HG03135 (cell line): ENCODE measurements at regions not wholly inside any gene's neighbourhood (a gene's known extent, or its start where the extent isn't known, plus 50 kb on each side); places are given as distances from the start of the nearest gene placed in this dataset.

ENCODE experiments used
- ATAC-seq: cut with Tn5 transposase; IDR thresholded peaks from one replicate; pipeline ENCODE4 v1.9.1; 2021; ENCODE audit warnings: mild to moderate bottlenecking, moderate library complexity; ENCODE audit not compliant: unreplicated experiment

- no peak for ATAC-seq
Measured at GRCh38 chr3:109532257-109533216, 195.2 kb upstream of the DPPA4 start.

DNA sequence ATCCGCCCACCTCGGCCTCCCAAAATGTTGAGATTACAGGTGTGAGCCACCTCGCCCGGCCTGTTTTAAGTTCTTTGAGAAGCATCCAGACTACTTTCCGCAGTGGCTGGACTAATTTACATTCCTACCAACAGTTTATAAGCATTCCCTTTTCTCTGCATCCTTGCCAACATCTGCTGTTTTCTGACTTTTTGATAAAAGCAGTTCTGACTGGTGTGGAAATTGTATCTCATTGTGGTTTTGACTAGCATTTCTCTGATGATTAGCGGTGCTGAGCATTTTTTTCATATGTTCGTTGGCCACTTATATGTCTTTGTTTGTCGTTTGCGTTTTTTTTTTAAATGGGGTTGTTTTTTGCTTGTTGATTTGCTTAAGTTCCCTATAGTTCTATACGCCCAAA lies 208.4 kb upstream of the DPPA4 start:
- ATAC-seq, result no peak

- ATAC-seq, result no peak
Measured at GRCh38 chr3:109548192-109548938, 211.0 kb upstream of the DPPA4 start.

- ATAC-seq, result no peak
Measured at GRCh38 chr3:109553591-109554371, 216.4 kb upstream of the DPPA4 start.

- no peak for ATAC-seq
Measured at GRCh38 chr3:109559389-109559788, 222.0 kb upstream of the DPPA4 start.

- ATAC-seq, result no peak
Measured at GRCh38 chr3:109563149-109563548, 225.8 kb upstream of the DPPA4 start.

DNA sequence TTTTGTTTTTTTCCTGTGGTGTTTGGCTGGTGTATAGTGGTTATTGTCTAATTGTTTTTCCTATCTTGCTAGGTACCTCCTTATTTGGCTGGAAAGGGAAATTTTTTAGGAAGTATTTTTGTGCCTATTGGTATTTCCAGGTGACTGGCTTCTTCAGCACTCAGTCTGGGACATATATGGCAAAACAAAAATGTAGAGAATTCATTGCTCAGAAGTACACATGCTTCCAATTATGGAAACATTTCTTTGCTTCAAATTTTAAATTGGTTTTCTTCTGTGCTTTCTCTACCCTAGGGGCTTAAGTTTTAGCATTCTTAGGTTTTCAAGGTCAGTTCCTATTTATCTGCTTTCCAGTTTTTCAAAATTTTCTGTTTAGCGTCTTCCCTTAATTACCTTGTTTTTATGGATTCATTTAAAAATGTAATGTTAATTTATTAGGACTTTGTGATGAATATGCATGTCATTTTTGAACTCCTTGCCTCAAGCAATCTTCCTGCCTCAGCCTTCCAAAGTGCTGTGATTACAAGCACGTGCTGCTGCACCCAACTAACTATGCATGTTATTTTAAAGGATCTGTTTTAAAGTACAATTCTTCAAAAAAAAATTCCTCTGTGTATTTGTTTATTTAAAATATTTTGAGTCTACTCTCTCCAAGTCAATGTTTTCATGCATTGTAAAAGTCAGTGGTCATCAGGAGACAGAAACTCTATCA lies 231.9 kb upstream of the DPPA4 start:
- no peak for ATAC-seq

GRCh38 chr3:109570408-109570807 lies 233.1 kb upstream of the DPPA4 start:
- ATAC-seq, result no peak

DNA sequence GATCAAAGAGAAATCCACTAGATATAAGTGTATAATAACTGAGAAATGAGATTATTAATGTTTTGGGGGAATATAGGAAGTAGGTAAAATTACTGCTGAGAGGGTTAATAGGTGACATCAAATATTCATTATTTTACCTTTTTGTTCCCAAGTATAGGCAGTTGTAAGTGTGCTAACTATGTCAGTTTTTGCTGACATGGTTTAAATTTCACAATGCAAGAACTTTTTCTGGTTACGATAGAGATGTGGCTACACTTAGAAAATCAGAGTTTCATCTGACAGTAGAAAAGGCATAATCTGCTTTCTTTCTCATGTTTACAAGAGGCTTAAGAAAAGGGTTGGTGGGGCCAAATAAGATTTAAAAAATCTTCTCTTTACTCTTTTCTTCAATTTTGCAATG lies 235.0 kb upstream of the DPPA4 start:
- ATAC-seq, result no peak

DNA sequence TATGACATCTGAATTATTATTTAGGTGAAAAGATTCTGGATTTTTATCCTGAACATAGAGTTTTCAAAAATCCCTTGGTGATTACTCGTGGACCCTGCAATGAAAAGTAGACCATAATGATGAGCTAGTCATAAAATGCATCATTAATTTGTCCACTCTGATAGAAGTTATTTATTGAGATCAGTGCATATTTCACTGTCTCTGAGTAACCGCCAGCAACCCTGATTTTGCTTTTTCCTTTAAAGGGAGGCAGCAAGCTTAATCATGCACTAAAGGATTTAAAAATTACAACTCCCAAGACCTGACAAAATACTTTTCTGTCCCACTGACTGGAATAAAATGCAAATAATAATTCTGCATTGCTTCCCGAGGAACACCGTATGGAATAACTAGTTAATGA lies 259.6 kb upstream of the DPPA4 start:
- no peak for ATAC-seq

GRCh38 chr3:109597444-109597843 lies 260.1 kb upstream of the DPPA4 start:
- ATAC-seq, result no peak

GRCh38 chr3:109607897-109608296 lies 270.6 kb upstream of the DPPA4 start:
- no peak for ATAC-seq

DNA sequence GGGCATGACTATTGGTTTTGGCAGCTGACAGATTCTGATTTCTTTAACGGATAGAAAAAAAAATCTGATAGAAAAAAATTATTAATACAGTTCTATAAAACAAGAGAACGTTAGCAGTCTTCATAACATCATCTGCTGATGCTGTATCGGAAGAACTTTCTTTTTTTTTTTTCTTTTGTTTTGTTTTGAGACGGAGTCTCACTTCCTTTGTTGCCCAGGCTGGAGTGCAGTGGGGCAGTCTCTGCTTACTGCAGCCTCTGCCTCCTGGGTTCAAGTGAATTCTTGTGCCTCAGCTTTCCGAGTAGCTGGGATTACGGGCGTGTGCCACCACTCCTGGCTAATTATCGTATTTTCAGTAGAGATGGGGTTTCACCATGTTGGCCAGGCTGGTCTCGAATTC lies 271.2 kb upstream of the DPPA4 start:
- ATAC-seq, result no peak

- ATAC-seq, result no peak
Measured at GRCh38 chr3:109618766-109619378, 281.5 kb upstream of the DPPA4 start.

DNA sequence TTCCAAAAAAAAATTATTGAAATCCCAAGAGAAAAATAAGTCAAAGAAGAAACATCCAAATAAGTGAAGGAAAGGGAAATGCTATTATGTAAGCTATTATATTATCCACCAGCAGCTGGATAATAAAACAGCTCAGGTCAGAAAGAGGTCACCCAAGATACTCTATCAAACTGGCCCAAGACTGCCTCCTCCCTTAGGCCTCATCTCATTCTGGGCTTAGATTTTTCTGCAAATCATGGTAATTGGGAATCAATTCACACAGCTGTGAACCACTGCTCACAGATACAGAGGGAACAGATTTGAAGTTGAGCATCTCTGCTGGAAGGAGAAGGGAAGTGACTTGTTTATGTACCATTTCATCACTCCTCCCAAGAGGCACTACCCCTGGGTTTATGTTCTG lies 294.6 kb upstream of the DPPA4 start:
- no peak for ATAC-seq

DNA sequence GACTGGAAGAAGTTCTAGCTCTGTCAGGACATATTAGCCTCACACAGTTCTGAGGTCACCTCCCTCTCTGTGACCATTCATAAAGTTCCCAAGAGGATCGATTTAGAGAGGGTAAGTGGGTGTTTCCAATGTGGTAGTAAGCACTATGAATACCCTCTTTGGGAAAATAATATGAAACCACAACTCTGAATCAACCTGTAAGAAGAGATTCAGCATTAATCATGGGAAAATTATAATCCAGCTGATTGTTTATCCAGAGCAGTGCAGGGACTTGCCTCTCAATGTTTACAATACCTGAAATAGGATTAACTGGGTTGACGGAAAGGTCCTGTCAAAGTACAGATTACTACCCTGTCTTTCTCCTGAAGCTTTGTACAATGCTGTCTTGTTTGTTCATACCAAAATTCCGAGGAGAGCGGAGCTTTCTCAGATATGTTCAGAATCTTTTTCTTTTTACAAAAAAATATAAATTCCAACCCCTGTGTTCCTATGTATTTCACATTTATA lies 302.9 kb upstream of the DPPA4 start:
- ATAC-seq, result no peak

- no peak for ATAC-seq
Measured at GRCh38 chr3:109642025-109642424, 304.7 kb upstream of the DPPA4 start.

GRCh38 chr3:109643590-109643989 lies 306.2 kb upstream of the DPPA4 start:
- ATAC-seq, result no peak

DNA sequence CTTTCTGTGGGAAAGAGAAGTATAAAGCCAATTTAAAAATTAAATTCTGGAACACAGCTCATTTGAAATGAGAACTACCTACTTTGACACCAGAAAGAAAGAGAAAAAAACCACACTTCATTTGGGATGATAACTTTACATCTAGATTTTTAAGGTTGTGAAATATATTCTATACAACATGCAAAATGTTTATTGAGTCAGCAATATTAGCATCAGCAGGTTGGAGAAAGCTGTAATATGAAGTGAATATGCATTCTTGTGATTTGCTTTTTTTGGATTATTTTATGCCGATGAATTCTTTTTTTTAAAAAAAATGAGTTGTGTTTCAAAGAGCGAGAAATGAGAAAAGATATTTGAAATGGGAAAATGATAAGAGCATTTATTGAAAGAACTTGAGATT lies 307.0 kb upstream of the DPPA4 start:
- ATAC-seq, result no peak

- no peak for ATAC-seq
Measured at GRCh38 chr3:109644746-109645145, 307.4 kb upstream of the DPPA4 start.
